SKM-1 treated with dmso at 0.1 percent for 144 hours (cell line): ENCODE measurements at regions not wholly inside any gene's neighbourhood (a gene's known extent, or its start where the extent isn't known, plus 50 kb on each side); places are given as distances from the start of the nearest gene placed in this dataset.
"Not testable (repeated sequence)": the region's sequence is repeated elsewhere in the genome, so short reads cannot be mapped to it uniquely, and the experiment has no call there.

Experiments
- DNase-seq: peaks from one replicate; lab custom pipeline; 2025; ENCODE audit not compliant: unreplicated experiment; lab: John Stamatoyannopoulos, UW

DNA sequence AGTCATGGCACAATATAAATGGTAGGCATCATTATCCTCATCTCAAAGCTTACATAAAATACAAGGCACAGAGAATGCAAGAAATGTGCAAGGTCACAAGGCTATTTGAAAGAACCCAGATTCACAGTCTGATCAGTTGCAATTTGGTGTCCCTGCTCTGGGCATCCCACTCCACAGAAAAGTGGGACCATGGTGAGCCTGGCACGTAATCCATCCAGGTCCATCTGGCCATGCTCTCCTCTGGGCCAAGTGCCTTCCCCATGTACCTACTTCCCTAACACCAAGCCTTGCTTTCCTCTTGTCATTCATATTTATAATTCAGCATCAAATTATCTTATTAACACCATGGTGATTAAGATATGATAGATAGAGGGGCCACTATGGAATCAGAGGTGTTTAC lies 390.0 kb downstream of the CDH11 start:
- DNase-seq, result no peak

DNA sequence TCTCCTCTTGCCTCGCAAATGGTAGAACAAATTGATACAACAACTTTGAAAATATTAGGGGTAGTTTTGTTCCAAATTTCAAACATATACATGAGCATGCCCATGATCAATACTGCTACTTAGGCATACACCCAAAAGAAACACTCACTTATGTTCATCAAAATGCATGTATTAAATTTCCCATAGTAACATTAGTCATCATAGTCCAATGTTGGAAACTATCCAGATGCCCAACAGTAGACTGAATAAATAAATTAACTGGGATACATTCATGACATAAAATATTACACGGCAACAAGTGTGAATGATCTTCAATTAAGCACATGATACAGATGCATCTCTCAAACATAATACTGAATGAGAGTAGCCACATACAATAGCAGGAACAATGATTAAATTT lies 391.6 kb downstream of the CDH11 start:
- DNase-seq, result no peak

DNA sequence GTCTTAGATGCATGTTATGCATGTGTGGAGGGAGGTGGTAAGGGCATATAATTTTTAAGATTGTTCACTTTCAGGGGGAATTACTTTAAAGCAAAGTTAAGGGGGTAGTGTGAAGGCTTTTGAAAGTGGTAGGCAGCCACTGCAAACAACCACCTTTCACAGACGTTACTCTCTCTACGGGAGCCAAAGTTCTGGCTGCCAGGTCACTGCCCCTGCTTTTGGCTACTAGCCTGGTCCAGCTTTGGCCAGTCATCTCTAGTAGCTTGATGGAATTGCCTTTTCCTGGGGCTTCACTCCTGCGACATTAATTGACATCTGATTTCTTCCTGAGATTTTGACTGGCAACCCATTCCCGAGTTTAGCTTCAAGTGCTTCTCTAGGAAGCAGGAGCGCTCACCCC lies 397.5 kb downstream of the CDH11 start:
- no peak for DNase-seq

DNA sequence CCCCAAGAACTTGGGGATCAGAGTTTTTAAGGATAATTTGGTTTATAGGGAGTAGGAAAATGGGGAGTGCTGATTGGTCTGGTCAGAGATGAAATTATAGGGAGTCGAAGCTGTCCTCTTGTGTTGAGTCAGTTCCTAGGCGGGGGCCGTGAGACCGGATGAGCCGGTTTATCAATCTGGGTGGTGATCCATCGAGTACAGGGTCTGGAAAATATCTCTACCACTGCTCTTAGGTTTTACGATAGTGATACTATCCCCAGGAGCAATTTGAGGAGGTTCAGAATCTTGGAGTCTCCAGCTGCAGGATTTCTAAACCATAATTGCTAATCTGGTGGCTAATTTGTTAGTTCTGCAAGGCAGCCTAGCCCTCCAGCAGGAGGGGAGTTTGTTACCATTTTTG lies 403.4 kb downstream of the CDH11 start:
- no peak for DNase-seq

DNA sequence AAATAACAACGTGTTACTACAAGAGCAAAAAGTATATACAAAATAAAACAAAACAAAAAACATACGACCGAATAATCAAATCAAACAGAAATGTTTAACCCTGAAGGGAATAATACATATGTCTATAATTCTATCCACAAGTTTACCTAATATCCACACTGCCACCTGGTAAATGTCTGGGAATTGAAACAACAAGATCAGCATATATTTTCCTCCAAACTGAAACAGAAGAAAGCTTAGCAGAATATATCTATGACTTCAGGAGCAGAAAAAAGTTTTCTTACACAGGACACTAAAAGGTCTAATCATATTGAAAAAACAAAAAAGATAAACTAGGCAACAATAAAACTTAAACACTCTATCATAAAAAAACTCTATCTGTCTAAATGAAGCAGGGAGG lies 404.0 kb downstream of the CDH11 start:
- no peak for DNase-seq

DNA sequence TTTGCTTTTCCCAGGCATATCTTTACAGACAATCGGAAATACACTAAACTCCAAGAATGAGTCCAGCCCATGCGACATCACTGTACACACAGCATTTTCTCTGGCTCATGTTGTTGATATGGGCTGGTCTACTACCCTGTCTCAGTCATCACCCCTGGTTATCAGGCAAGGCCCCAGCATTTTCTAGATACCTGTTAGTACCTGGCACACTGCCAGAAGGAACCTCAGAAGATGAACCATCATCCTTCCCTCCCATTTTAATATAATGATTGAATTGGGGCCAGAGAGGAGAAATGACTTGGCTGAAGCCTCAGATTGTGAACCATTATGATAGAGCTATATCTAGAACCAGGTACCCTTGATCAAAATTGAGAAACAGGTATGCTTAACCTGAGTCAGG lies 406.2 kb downstream of the CDH11 start:
- no peak for DNase-seq

DNA sequence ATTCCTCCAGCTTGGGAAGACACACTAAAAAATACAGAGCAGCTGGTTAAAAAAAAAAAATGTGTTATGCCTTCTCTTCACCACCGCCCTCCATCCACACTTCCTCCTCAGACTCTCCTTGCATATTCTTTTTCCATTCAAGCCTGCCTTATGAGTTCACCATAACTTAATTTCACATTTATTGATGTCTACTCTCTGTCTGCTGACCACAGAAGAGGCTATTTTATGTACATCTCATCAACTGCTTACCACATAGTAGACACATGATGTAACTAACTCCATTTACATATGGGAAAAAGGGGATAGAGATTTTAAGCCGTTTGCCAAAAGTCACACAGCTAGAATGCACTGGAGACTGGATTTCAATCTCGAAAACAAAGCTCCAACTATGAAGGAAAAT lies 409.8 kb downstream of the CDH11 start:
- DNase-seq, result no peak

DNA sequence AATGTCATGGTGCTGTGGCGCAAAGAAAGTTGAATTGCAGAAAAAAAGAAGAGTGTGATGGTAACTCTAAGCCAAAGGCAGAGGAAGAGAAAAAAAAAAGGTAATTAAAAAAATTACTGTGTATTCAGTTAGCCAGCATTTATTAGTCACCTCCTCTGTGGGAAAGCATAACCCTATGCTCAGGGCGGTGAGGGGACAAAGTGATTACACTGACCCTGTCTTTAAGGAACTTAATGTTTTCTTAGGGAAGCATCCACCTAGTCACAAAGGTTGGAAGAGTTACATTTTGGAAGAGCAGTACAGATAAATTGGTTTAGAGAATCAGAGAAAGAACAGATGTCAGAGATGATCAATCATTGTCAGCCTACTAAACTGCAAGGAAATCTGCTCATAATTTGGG lies 410.3 kb downstream of the CDH11 start:
- DNase-seq, result no peak

DNA sequence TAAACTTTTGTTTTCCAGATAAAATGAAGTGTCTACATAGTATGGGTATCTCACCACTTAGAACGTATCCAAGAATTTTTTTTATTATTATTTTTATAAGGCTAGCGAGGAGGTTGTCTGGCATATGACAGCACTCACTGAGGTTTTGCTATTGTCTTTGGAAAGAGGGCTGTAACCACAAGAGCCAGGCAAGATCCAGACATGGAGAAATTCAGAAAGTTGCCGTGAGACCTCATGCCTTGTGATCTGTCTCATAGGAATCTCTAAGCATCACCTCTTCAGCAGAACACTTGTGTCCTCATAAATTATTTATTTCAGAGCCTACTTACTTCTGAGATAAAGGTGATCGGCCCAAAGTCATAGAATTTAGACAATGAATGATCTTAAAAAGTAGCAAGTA lies 410.8 kb downstream of the CDH11 start:
- no peak for DNase-seq

DNA sequence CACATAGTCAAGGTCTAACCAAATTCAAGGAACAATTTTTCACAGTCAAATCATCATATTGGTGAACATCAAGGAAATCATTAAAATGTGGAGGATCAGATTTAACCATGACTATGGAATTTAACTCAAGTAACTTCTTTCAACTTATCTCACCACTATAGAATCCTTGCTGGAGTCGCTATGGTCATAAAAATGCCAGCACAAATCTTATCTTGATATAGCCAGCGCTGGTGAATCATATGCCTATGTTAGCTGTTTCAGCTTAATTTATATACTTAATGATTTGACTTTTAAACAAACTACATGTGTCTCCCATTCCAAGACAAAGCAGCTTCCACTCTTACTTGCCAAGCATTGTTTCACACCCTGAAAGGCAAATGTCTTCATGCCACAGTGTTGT lies 416.4 kb downstream of the CDH11 start:
- DNase-seq, result no peak

DNA sequence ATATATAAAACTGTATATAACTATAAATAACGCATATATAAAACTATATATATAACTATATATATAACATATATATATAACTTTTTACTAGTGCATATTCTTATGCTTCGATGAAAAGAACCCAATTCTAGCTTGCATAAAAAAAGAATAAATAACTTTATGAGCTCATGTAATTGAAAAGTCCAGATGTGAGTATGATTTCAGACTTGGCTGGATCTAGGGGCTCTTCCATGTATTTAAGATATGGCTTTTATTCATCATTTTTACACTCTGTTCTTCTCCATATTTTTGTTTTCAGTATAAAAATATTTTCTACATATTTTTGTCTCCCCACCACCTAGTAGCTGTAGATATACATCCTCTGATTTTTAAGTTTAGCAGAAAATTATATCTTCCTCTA lies 417.5 kb downstream of the CDH11 start:
- no peak for DNase-seq

DNA sequence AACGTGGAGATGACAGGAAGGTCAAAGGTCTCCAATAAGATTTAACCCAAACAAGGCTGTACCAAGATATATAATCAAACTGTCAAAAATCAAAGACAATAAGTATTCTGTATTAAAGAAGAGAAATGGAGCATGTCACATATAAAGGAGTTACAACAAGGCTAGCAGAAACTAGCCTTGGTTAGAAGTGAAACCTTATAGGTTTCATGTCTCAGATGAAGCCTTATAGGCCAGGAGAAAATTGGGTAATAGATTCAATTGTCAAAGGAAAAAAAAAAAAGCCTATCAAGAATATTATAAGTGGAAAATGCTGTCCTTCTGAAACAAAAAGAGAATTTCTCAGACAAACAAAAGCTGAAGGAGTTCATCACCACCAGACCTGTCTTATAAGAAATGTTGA lies 419.4 kb downstream of the CDH11 start:
- no peak for DNase-seq

DNA sequence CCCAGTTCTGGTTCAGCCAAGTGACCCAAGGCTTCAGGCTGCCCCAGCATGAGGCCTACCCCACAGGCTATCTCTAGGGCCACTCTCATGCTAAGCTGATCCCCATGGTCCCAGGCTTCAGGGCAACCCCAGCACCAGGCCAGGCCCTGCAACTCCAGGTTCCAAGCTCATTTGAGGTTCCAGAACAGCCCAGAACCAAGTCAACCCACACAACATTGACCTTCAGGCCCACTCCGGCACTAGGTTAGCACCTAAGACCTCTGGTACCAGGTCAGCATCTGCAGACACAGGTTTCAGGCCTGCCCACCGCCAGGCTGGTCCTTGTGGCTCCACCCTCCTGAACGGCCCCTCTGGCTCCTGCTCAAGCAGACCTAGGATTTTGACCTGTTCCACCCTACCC lies 421.2 kb downstream of the CDH11 start:
- no peak for DNase-seq

DNA sequence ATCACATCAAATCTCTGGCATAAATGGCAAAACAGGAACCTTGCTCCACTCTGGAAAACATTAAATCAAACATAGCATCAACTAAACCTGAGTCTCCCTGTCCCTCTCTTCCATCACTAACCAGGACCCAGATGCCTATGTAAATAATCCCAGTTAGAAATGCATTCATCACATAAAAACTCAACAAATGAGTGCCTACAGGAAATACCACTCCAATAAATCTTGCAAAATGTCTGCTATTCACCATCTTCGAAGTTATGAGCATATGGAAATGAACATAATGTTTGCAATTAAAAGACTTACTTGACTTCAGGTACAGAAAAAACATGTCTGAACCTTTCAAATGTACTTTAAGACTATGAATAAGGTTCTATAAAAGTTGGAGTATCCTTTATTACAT lies 425.0 kb downstream of the CDH11 start:
- no peak for DNase-seq

DNA sequence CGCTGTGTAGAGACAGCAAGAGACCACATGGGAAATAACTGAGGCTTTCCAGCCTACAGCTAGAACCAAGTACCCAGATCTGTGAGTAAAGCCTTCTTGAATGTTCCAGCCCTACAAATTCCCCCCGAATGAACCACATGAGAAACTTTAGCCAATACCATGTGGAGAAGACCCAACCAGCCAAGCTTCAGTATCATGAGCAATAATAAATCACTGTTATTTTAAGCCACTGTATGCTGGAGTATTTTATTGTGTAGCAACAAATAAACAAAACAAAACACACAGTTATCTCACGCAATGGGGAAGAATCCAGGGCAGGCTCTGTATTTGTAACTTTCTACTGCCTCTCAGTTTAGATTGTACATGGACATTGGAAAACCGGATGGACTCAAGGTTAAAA lies 426.2 kb downstream of the CDH11 start:
- DNase-seq, result no peak

DNA sequence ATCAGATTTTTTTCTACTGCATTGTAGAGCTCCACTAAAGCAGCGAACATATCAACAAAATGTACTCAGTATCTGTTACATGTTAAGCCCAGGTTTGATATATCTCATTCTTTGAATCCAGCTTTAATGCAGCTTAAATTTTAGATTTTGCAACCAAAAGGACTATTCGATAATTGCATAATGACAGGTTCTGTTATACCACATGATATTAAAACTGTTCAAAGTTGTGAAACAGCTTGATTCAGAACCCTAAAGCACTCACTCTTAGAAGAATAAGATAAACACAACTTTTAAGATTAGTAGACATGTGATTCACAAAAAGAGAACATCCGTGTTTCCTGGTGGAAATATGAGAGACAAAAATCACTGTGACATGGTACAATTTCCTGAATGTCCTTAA lies 427.9 kb downstream of the CDH11 start:
- no peak for DNase-seq

DNA sequence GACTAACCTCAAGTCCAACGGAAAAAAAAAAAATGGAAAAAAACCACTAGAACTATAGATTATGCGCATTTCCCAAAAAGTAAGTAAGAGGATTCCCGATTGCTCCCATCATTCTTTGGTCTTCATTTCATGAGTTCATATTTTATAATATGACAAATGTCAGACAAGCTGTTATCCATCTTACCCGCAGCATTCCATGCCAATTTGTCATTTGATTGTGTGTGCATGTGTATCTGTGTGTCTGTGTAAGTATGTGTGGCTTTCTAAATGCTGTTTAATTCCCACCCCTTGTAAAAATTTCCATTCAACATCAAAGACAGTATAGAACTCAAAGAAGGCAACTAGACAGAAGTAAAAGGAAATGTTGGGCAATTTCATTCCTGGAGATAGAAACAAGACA lies 434.1 kb downstream of the CDH11 start:
- DNase-seq, result no peak

DNA sequence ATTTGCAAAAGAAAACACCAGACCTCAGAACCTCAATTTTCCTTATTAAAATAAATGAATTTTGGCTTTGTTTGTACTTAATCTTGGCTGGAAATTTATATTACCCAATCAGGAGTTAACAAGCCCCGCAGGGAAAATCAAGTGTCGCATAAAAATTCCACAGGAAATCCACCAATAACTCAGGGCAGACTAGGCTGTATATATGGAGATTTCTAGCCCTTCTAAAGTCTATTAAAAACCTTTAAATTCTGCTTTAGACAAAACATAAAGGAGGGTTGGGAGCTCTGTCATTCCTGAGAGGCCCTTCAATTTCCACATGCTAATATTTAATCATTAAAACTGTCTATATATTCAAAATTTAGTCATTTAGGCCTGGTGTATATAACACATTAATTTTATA lies 434.7 kb downstream of the CDH11 start:
- DNase-seq, result no peak

DNA sequence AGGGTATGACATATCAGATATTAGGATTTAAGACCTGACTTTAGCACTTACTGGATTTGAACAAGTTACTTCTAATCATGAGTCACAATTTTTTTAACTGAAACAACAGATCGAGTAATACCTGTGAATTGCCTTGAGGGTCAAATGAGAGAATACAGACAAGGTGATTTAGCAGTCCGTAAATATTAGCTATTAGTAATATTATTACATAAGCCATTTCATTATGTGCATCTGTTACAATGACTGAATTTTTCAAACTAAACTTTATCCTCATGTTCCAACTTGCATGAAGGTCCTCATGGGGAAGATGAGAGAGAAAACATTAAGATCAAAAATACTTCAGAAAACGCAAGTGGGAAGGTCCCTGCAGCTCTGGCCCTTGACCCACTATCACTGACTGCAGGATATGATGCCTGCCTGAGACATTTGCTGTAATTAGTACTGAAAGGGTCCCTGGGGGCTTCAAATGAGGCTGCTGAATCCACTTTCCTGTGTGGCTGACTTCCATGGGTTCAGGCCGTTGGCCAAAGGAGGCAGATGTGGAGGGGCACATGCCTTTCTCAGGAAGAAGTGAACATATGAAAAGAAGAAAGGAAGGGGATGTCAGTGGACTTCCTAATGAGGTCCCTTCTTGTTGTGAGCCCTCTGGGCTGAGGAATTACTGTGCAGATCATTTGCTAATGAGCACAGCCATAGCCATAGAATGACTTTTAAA lies 441.7 kb downstream of the CDH11 start:
- DNase-seq, result no peak

DNA sequence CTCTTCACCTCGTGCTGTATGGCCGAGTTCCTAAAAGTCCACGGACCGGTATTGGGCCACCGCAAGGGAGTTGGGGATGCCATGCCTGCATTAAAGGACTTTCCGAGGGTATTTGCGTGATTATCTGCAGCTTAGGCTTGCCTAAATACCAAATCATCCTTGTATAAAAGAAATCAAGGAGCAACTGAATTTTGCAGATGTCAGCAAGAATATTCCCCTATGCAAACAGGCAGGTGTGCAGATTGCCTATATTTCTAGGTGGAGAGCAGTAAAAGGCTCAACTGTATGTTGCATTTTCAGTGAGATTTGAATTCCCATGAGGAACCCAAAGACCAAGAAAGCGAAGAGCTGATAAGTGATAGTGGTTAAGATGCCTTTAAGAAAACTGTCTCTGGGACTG lies 452.3 kb downstream of the CDH11 start:
- DNase-seq, result no peak

DNA sequence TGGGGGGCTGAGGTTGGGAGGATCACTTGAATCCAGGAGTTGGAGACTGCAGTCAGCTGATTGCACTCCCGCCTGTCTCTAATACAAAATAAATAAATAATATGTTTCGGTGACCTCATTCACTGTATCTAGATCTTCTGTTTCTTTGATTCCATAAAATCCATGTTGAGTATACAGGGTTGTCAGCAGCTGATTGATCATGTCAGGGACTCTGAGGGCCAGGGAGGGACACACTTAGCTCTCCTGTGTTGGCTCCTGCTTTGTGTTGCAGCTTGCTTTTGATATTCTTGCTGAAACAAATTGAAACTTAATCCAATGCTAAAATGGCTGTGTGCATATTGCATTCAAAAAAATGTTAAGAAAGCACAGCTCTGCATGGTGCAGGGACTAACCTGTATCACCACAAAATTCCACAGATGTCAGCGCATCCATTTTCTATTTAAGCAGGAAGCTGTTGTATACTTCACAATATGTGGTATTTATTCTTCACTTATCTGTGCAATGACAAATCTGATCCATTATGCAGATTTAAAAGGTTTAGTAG lies 454.5 kb downstream of the CDH11 start:
- DNase-seq, result no peak

DNA sequence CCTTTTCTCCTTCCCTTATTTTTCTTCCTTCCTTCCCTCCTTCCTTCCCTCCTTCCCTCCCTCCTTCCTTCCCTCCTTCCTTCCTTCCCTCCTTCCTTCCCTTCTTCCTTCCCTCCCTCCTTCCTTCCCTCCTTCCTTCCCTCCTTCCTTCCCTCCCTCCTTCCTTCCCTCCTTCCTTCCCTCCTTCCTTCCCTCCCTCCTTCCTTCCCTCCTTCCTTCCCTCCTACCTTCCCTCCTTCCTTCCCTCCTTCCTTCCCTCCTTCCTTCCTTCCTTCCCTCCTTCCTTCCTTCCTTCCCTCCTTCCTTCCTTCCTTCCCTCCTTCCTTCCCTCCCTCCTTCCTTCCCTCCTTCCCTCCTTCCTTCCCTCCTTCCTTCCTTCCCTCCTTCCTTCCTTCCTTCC lies 459.6 kb downstream of the CDH11 start:
- DNase-seq, result not testable (repeated sequence)

DNA sequence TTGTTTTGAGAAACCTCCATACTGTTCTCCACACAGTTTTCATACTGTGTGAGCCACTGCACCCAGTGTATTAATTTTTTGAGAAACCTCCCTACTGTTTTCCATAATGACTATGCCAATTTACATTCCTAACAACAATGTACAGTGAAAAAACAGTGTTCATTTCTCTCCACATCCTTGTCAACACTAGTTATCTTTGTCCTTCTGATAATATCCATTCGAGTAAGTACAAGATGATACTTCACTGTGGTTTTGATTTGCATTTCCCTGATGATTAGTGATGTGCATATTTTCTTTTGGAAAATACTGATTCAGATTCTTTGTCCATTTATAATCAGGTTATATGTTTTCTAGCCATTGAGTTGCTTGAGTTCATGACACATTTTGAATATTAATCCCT lies 462.0 kb downstream of the CDH11 start:
- no peak for DNase-seq
